HFF-Myc (cell line): ENCODE measurements at regions not wholly inside any gene's neighbourhood (a gene's known extent, or its start where the extent isn't known, plus 50 kb on each side); places are given as distances from the start of the nearest gene placed in this dataset.
"Not testable (repeated sequence)": the region's sequence is repeated elsewhere in the genome, so short reads cannot be mapped to it uniquely, and the experiment has no call there.

Experiments
- DNase-seq: peaks from one replicate; pipeline ENCODE4 v3.0.0-alpha.2; 2011; ENCODE audit warnings: low read depth; ENCODE audit errors: extremely low read depth
- H3K4me3 ChIP-seq: replicated peaks from 2 replicates; pipeline ENCODE4 v1.5.1; 2011; ENCODE audit warnings: low read depth, mild to moderate bottlenecking, control low read depth, low read length
- TF ChIP-seq, protein P1 (sequence below): IDR thresholded peaks from 2 replicates; pipeline ENCODE4 v1.5.1; 2012; ENCODE audit warnings: mild to moderate bottlenecking, low read depth, low read length, control low read depth; ENCODE audit errors: missing control alignments

DNA sequence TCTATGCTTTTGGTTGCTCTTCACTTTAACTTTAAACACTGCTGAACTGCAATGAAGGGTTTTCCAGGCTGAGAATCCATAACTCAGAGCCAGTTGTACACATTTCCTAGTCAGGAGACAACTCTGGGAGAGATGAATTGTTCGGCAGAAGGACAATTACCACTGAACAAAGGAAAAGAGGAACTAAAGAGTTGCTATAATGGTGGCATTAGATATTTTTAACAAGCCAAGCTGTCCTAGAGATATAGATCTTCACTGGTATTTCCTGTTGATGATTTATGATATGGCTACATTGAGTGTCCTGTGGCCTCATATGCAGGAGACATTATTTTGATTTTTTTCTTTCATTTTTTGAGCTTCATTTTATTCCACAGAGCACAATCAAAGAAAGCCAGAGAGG is 219.1 kb upstream of the PCSK5 start:
- DNase-seq: no peak
- TF ChIP-seq, protein P1, sequence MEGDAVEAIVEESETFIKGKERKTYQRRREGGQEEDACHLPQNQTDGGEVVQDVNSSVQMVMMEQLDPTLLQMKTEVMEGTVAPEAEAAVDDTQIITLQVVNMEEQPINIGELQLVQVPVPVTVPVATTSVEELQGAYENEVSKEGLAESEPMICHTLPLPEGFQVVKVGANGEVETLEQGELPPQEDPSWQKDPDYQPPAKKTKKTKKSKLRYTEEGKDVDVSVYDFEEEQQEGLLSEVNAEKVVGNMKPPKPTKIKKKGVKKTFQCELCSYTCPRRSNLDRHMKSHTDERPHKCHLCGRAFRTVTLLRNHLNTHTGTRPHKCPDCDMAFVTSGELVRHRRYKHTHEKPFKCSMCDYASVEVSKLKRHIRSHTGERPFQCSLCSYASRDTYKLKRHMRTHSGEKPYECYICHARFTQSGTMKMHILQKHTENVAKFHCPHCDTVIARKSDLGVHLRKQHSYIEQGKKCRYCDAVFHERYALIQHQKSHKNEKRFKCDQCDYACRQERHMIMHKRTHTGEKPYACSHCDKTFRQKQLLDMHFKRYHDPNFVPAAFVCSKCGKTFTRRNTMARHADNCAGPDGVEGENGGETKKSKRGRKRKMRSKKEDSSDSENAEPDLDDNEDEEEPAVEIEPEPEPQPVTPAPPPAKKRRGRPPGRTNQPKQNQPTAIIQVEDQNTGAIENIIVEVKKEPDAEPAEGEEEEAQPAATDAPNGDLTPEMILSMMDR: no peak
- no peak overlapping the region for H3K4me3 ChIP-seq

DNA sequence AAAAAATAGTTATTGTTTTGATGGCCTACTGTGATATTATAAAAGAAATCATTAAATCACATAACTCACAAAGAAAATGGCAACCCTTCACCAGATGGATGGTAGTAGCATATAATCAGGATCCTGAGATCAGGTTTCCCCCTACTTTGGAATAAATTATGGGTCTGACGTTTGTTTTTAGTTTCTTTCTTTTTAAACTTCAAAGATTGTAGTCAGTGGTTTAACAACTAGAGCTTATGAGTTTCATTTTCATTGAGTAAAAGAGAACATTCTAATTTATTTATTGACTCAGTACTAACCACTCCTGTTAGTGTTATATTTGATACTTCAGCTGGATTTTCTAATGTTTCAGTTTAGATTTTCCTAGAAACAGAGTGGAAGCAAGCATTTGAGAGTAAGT is 218.0 kb upstream of the PCSK5 start:
- DNase-seq: no peak
- H3K4me3 ChIP-seq: no peak overlapping the region
- TF ChIP-seq, protein P1: no peak

DNA sequence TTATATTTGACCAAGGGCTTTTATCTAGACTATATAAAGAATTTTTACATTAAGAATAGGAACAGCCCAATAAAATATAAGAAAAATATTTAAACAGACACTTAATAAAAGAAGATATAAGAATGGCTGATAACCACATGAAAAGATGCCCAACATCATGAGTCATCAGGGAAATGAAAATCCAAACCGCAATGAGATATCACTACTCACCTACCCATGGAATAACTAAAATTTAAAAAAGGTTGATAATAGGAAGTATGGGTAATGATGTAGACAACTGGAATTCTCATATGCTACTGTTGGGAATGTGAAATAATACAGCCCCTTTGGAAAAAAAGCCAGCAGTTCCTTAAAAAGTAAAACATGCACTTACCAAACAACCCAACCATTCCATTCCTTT is 206.9 kb upstream of the PCSK5 start:
- DNase-seq: no peak
- H3K4me3 ChIP-seq: no peak overlapping the region
- TF ChIP-seq, protein P1: no peak

DNA sequence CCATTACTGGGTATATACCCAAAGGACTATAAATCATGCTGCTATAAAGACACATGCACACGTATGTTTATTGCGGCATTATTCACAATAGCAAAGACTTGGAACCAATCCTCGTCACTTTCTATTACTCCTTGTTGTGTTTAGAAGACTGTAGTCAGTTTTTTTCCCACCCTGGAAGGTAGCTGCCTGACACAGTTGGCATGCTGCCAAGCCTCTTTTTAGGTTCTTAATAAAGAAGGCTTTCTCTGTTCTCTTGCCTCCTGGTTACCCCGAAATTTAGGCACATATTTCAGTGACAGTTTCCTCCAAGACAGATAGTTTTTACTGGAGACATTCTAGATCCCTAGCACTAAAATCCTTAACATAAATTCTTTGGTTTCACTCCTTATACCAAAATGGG is 205.4 kb upstream of the PCSK5 start:
- no peak for DNase-seq
- TF ChIP-seq, protein P1: no peak

DNA sequence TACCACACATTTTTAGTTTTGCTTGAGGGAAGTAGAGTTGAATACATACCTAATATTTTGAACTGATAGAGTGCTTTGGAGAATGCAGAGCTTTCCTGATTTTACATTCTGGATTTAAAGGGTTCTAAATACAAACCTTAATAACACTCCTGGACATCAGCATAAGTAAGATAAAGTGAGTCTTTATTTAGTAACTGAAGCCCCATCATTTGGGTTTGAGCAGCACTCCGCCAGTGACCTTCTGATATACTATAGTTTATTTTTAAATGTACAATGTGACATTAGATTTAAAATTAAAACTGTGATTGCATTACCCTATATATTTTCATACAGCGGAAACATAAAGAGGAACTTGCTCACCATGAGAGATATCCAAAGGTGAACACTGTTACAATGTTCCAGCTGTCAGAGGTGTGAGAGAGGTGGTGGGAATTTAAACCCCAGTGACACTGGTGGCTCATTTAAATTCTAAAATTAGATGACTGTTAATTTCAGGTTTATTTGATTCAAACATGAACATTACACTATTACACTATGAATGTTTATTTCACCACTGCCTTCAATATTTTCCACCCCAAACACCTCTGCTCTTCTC is 203.0 kb upstream of the PCSK5 start:
- H3K4me3 ChIP-seq: no peak overlapping the region
- DNase-seq: no peak
- TF ChIP-seq, protein P1: no peak

More for the DNA sequence above, 205.4 kb upstream of the PCSK5 start:
- H3K4me3 ChIP-seq: no peak overlapping the region

DNA sequence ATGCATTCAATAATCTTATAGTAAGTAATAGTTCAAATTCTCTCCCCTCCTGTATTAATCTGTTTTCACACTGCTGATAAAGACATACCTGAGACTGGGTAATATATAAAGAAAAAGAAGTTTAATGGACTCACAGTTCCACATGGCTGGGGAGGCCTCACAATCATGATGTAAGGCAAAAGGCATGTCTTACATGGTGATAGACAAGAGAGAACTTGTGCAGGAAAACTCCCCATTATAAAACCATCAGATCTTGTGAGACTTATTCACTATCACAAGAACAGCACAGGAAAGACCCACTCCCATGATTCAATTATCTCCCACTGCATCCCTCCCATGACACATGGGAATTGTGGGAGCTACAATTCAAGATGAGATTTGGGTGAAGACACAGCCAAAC is 199.9 kb upstream of the PCSK5 start:
- not testable (repeated sequence) for H3K4me3 ChIP-seq, DNase-seq

DNA sequence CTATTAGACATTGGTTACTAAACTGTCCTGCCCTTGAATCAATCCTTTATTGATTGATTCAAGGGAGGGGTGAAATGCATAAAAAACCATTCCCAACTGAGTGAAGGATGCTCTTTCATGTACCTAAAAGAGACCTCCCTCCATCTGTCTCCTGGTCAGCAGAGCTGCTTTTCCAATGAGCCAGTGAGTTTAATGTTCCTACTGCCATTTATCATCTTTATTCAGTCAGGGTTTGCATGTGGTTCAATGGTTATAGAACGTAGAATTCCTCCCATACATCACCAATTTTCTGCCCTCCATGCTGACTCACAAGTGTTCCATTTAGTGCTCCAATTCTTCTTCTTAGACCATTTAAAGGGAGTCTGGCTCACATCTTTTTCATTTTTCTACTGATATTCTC is 199.1 kb upstream of the PCSK5 start:
- TF ChIP-seq, protein P1: no peak
- DNase-seq: no peak
- H3K4me3 ChIP-seq: no peak overlapping the region
